Glomerular visceral epithelial cell (primary cell): ENCODE measurements at regions not wholly inside any gene's neighbourhood (a gene's known extent, or its start where the extent isn't known, plus 50 kb on each side); places are given as distances from the start of the nearest gene placed in this dataset.

Experiments
- DNase-seq: peaks from one replicate; pipeline ENCODE4 v3.0.0-alpha.2; 2016; ENCODE audit errors: extremely low spot score

GRCh38 chr13:26456650-26457049 is 100.8 kb upstream of the WASF3 start:
- DNase-seq = no peak

GRCh38 chr13:26457212-26457611 is 100.3 kb upstream of the WASF3 start:
- DNase-seq = no peak

- no peak for DNase-seq
Measured at GRCh38 chr13:26458196-26458749, 99.2 kb upstream of the WASF3 start.

- DNase-seq = no peak
Measured at GRCh38 chr13:26459276-26460131, 98.0 kb upstream of the WASF3 start.

GRCh38 chr13:26460648-26461047 is 96.8 kb upstream of the WASF3 start:
- DNase-seq = no peak

GRCh38 chr13:26463296-26463695 is 94.2 kb upstream of the WASF3 start:
- DNase-seq = no peak

GRCh38 chr13:26463848-26464247 is 93.6 kb upstream of the WASF3 start:
- no peak for DNase-seq

GRCh38 chr13:26465514-26465913 is 92.0 kb upstream of the WASF3 start:
- DNase-seq = no peak

GRCh38 chr13:26465954-26466353 is 91.5 kb upstream of the WASF3 start:
- DNase-seq = no peak

GRCh38 chr13:26468265-26468801 is 89.2 kb upstream of the WASF3 start:
- DNase-seq = no peak

GRCh38 chr13:26469602-26470001 is 87.9 kb upstream of the WASF3 start:
- no peak for DNase-seq

GRCh38 chr13:26471807-26472206 is 85.7 kb upstream of the WASF3 start:
- DNase-seq = no peak

GRCh38 chr13:26473571-26474230 is 83.8 kb upstream of the WASF3 start:
- no peak for DNase-seq

- no peak for DNase-seq
Measured at GRCh38 chr13:26474286-26474685, 83.2 kb upstream of the WASF3 start.

GRCh38 chr13:26475176-26476110 is 82.0 kb upstream of the WASF3 start:
- no peak for DNase-seq

GRCh38 chr13:26476111-26476781 is 81.2 kb upstream of the WASF3 start:
- no peak for DNase-seq

GRCh38 chr13:26476782-26477142 is 80.7 kb upstream of the WASF3 start:
- no peak for DNase-seq

GRCh38 chr13:26477681-26478080 is 79.8 kb upstream of the WASF3 start:
- no peak for DNase-seq

- DNase-seq = no peak
Measured at GRCh38 chr13:26480246-26480855, 77.1 kb upstream of the WASF3 start.

GRCh38 chr13:26482451-26483197 is 74.9 kb upstream of the WASF3 start:
- DNase-seq = peak; percentile 71
